HL-60 (cell line): ENCODE measurements at regions not wholly inside any gene's neighbourhood (a gene's known extent, or its start where the extent isn't known, plus 50 kb on each side); places are given as distances from the start of the nearest gene placed in this dataset.
"Not testable (repeated sequence)": the region's sequence is repeated elsewhere in the genome, so short reads cannot be mapped to it uniquely, and the experiment has no call there.

Experiments
- DNase-seq, 2 experiments: peaks; one replicate each; pipeline ENCODE4 v3.0.0-alpha.2; 2010 to 2020; ENCODE audit warnings: low read depth in 1 of 2, low spot score in 1 of 2
- H3K27ac ChIP-seq: fragments of 250-450 bp; sonication (Bioruptor Pico); replicated peaks from 2 replicates; pipeline ENCODE4 v1.5.1; 2020; ENCODE audit warnings: mild to moderate bottlenecking, moderate library complexity
- H3K27me3 ChIP-seq: fragments of 250-450 bp; sonication (Bioruptor Pico); 2 replicates; pipeline ENCODE4 v1.5.1; 2021; ENCODE audit warnings: mild to moderate bottlenecking, moderate library complexity; ENCODE audit not compliant: insufficient read depth, poor library complexity, severe bottlenecking
- H3K4me3 ChIP-seq: replicated peaks from 2 replicates; pipeline ENCODE4 v1.5.1; 2011; ENCODE audit warnings: mild to moderate bottlenecking, control low read depth, low read length; ENCODE audit not compliant: insufficient read depth
- CTCF ChIP-seq: IDR thresholded peaks from one replicate; pipeline ENCODE4 v1.5.1; 2011; ENCODE audit warnings: low read length, control low read depth, inconsistent platforms; ENCODE audit not compliant: insufficient read depth
- GABPA ChIP-seq: IDR thresholded peaks from 2 replicates; pipeline ENCODE4 v1.6.1; 2012; ENCODE audit warnings: low read depth
- POLR2AphosphoS5 ChIP-seq: IDR thresholded peaks from 2 replicates; pipeline ENCODE4 v1.6.1; 2012; ENCODE audit warnings: low read depth
- REST ChIP-seq: IDR thresholded peaks from 2 replicates; pipeline ENCODE4 v1.6.1; 2012; ENCODE audit warnings: low read depth; ENCODE audit not compliant: insufficient replicate concordance
- SPI1 ChIP-seq: IDR thresholded peaks from 2 replicates; pipeline ENCODE4 v1.6.1; 2012; ENCODE audit warnings: low read depth, mild to moderate bottlenecking, borderline replicate concordance

GRCh38 chr3:159305017-159305416 lies 503.2 kb downstream of the MFSD1 start:
- no peak overlapping the region for H3K4me3 ChIP-seq
- no peak overlapping the region for H3K27ac ChIP-seq
- no peak for TF ChIP-seq REST
- no peak for TF ChIP-seq SPI1
- no peak for TF ChIP-seq GABPA
- TF ChIP-seq CTCF = no peak
- no peak for TF ChIP-seq POLR2AphosphoS5
- no peaks in the 10 kb centered on the region for H3K27me3 ChIP-seq
- no peak for DNase-seq

GRCh38 chr3:159316706-159317105 lies 514.9 kb downstream of the MFSD1 start:
- not testable (repeated sequence) for DNase-seq, H3K27me3 ChIP-seq, H3K27ac ChIP-seq, H3K4me3 ChIP-seq

- no peak for DNase-seq
- Histone ChIP-seq H3K4me3 (no peak overlapping the region), H3K27ac (no peak overlapping the region), H3K27me3 (no peaks in the 10 kb centered on the region)
- TF ChIP-seq GABPA (no peak), CTCF (no peak), SPI1 (no peak), REST (no peak), POLR2AphosphoS5 (no peak)
Observed at GRCh38 chr3:159319156-159319555, 517.3 kb downstream of the MFSD1 start.

GRCh38 chr3:159322322-159322939 lies 520.6 kb downstream of the MFSD1 start:
- H3K27ac ChIP-seq = no peak overlapping the region
- TF ChIP-seq CTCF (peak; percentile 76), REST (no peak), GABPA (no peak), POLR2AphosphoS5 (no peak)
- H3K27me3 ChIP-seq = no peaks in the 10 kb centered on the region
- peak in 1 of 2 experiments; percentile 30 for DNase-seq
- H3K4me3 ChIP-seq = no peak overlapping the region
